DMS 273 (cell line): ENCODE measurements at regions not wholly inside any gene's neighbourhood (a gene's known extent, or its start where the extent isn't known, plus 50 kb on each side); places are given as distances from the start of the nearest gene placed in this dataset.

Source experiments
- DNase-seq: peaks from one replicate; lab custom pipeline; 2025; ENCODE audit not compliant: unreplicated experiment; lab: John Stamatoyannopoulos, UW

DNA sequence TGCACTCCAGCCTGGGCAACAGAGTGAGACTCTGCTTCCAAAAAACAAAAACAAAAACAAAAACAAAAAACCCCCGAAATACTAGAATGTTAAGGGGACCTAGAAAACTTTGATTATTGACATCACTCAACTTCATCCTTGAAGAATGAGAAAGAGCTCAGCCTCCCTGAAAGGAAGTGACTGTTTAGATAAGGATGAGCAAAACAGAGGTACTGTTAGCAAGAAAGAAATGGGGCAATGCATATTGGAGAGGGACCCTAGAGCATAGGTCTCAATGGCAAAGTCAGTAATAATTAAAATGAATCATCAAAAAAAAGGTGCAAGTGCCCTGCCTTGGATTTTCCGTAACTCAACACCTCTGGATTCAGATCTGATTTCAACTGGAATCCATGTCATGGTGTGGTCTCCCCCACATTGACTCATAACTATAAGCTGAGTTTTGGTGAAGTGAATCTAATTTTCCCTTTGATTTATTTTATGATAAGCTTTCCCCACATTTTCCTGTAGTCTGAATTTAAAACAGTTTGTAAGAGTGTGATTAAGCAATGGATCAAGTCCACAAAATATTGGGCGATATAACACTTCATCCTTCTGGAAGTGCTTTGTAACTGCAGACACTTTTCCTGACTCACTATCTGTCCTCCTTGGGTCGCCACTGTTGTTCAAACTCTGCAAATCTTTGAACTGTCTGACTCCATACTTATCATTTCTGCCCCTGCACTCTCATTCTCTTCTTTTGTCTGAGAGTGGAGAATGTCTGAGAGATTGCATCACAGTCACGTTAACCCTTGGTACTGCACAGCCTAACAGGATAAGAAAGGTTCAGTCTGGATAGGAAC lies 224.8 kb upstream of the LYZL1 start:
- DNase-seq = no peak

DNA sequence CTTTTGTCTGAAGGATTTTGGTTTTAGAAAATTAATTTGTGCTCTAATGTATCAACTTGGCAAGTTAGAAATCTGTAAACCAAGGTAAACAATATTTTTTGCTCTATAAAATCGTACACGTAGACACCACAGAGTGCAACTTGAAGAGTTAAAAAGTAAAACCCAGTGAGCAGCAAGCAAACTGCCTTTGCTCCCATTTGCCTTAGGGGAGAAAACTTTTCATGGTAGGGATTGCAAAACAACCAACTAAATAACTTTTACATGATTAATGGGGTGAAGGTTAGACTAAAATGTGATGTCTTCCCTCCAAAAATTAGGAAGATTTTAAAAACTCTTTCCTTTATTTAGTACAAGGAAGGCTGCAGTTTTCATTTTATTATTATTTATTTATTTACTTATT lies 224.2 kb upstream of the LYZL1 start:
- no peak for DNase-seq

DNA sequence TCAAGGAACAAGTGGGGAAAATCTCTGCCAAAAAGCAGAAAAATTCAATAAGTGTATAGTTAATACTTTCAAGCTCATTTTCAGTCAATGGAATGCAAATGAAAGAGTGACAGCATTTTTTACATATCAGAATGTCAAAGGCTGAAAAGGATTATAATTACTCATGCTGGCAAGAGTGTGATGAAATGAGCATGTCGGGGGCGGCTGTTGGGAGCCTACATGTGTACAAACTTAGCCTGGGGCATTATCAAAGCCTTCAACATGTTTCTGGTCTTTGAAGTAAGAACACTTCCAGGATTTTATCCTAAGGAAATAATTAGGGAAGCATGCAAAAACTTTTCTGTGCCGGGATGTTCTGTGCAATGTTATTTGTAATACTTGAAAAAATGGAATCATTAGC lies 221.7 kb upstream of the LYZL1 start:
- no peak for DNase-seq

DNA sequence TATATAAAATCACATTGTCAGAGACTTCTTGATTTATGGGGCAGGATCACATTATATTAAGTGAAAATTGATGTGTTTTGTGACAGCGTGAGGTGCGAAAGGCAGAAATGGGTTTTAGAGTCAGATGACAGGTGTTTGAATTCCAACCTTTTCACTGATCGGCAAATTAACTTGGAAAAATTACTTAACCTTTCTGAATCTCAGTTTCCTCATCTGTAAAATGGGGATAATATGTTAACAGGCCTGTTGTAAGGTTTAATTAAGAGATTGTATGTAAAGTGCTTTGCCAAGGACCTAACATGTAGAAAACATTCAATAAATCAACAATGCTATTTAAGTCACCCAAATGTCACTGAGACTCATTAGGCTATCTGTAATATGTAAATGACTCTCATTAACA lies 221.2 kb upstream of the LYZL1 start:
- DNase-seq = no peak

DNA sequence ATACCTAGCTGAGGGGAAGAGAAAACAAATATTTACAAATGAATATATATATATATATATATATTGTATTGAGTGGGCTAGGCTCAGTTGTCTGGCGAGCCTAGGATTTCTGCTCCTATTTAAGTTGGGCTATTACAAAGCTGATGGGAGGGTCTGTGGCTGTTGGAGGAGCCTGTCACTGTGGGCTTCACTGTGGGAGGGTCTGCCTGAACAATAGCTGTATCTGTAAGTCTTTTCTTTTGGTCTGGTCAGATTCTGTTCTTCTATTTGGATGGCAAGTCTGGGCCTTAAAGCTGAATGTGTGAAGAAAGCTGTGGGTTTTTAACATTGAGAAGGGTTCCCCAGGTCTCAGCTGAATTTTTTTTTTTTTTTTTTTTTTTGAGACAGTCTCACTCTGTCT lies 220.6 kb upstream of the LYZL1 start:
- DNase-seq = no peak

DNA sequence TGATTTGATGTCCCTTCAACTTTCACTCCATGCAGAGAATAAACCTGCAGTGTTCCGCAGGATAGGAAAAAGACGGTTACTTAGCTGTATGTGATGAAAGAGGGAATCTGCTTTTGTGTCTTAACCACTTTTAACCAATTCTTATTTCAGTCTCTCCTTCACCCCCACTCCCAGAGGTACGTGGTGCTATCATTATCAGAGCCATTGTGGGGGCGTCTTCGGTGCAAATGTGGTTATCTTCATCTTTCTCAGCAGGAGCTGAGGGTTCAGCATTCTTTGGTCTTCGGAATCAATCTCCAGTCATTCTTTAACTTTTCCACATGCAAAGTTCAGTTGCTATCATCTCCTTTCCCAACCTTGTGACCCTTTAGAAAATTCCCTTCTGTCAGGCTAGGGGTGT lies 219.9 kb upstream of the LYZL1 start:
- DNase-seq = no peak

DNA sequence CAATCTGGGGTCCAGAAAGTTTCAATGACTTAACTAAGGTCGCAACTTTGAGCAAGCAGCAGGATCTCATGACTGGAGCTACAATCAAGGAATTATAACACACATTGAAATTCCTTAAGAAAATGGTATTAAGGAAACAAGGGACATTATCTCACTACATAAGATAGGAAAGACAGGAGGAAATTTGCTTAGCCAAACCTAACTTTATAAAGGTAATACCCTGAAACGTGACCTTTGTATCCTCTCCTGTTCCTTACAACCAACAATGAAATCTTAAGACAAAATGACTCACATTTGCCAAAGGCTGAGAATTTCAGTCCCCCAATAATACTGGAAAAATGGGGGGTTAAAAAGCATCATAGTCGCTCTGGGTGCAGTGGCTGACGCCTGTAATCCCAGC lies 218.9 kb upstream of the LYZL1 start:
- no peak for DNase-seq

DNA sequence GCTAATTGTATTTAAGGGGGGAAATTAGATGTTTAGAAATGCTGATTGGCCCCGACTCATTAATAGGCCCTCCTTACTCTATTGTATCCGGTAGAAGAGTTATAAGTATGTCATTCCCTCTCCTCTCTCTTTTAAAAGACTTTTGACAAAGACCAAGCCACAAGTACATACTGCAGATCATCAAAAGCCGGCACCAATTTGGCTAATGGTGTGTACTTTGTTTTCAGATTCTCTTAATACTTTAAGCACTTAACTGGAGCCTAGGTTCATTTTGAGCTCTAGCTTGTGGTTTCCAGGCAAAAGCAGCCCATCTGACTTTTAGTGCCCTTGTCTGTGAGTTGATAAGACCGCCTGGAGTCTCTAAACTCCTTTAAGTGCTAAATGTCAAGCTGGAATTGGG lies 210.0 kb upstream of the LYZL1 start:
- DNase-seq = no peak

DNA sequence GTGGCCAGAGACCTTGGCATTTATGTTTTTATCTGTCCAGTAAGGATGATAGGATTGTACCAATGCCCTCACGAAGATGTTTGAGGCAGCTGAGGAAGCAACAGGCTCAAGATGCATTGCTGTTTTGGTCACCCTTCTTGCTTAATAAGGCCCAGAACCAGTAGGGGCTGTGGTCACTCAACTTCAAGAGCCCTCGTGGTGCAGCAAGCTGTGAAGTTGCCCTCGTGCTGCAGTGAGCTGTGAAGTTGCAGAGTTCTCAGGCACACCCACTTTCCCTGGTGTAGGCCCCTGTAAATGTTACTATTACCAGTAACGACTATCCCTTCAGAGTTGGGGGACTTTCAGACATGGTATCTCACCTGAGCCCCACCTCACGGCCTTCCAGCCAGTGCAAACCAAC lies 207.6 kb upstream of the LYZL1 start:
- DNase-seq = no peak

DNA sequence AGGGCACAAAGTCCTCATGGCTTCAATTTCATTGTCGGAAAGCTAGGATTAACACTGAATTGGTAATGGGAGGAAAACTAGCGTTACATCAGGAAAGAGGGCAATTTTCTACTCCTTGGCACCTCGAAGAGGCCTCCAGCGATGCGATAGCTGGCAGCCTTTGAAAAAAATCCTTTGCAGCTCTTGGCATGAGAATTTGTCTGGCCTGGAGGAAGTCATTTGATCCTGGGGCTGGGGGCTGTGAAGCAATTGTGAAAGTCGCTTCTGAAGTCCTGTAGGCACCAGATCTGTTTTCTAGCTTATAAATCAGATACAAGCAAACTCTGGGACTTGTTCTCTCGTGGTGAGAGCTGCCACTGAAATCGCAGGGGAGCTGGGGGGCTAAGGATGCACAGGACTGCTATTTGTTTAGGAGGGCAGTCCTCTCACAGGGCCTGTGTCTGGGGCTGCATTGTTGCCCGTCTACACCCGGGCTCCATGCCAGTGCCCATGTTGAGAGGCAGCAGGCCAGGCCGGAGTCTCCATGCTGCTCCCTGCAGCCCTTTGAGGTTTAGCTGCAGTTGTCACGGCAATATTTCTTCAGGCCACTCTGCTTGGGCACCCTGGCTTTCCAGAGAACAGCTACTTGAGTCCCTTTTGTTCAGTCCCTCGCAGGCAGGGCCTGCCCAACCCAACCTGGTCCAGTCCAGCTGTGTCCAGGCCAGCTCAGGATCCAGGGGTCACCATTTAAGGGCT lies 206.8 kb upstream of the LYZL1 start:
- DNase-seq = no peak

DNA sequence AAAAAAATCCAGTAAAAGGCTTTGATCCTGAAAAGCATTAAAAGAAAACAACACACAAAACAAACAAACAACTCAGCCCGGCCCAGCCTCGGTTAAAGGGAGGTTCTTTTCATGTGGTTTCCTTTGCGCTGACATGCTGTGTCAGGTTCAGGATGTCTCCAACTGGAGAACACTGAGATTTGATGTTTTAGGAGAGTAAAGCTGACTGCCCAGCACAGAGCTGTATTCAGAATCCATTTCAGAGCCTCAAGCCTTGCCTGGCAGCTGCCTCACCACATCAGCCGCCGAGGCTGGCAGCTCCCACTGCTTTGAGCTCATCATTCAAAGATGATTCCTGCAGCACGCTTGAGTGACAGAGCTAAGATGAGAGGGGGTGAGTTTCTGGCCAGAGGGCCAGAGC lies 205.8 kb upstream of the LYZL1 start:
- DNase-seq = no peak

DNA sequence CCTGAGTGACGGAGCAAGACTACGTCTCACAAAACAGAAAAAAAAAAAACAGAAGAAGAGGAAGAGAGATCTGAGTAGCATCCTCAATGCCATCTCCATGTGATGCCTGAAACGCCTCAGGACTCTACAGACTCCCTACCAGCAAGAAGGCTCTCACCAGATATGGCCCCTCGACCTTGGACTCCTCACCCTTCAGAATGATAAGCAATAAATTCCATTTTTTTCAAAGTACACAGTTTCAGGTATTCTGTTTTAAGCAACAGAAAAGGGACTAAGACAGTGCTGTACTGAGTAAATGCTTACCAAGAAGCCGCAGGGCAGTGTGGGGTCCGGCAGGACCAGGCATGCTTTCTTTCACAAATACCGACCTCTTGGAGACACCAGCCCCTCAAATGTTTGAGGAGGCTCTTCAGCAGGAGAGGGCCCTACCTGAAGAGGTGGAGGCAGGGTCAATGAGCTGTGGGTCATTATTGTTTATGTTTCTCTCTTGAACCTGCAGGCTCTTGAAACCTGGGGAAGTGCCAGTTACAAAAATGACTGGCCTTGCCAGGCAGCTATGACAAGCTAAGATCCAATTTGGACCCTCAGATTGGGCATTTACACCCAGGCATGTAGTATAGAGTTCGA lies 204.1 kb upstream of the LYZL1 start:
- no peak for DNase-seq

DNA sequence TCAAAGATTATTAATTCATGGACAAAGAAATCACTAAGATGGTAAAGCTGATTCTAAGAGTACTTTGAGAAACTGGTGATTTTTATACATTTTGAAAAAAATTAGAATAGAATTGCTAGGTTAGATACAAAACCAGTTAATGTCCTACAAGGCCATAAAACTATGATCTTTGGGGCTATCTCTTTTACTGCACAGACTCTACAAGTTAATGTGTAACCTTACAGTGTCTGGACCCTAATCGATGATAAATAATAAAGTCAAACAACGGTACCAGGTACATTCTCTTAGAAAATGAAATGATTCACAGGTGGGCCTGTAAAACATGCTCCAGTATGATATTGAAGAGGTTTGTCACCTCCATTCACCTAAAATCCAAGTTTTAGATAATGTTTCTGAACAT lies 199.8 kb upstream of the LYZL1 start:
- no peak for DNase-seq

DNA sequence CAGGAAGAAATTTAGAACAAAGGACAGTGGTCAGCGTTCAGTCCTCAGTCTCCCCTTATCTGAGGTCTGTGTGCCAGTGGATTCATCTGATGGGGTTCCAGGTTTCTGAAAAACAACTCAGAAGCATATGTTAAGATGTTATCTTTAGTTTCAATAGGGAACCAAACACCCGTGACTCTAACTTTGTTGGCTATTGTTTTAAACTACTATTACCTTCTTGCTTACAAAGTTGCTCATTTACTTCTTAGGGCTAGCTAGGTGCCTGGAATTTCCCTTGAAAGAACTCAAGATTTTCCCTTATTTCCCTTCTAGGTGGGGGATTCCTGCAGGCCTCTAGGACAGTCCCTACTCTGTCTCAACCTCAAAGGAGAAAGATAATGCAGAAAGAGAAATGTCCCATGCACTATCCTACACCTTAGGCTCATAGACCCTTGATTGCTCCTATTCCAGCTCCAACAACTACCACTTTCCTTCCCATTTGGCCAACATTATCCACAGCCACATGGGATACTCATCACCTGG lies 192.5 kb upstream of the LYZL1 start:
- DNase-seq = no peak

DNA sequence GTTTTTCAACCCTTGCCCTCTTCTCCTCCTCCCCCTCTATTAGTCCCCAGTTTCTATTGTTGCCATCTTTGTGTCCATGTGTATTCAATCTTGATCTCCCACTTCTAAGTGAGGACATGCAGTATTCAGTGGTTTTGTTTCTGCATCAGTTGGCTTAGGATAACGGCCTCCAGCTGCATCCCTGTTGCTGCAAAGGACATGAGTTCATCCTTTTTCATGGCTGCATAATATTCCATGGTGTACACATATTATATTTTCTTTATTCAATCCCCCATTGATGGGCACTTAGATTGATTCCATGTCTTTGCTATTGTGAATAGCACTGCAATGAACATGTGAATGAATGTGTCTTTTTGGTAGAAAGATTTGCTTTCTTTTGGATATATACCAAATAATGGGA lies 190.4 kb upstream of the LYZL1 start:
- DNase-seq = no peak

DNA sequence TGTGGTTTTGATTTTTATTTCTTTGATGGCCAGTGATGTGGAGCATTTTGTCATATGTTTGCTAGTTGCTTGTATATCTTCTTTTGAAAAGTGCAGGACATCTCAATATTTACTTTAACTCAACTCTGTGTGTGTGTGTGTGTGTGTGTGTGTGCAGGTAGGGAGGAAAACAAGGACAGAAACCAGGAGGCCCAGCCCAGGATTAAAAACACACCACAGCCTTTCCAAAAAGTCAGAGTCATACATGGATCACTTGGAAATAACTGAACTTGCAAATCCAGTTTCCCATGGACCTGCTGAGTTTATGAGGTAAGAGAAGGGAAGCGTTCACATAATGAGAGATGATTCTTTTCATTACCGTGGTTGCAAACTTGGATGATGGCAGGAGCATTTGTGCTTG lies 189.9 kb upstream of the LYZL1 start:
- no peak for DNase-seq

DNA sequence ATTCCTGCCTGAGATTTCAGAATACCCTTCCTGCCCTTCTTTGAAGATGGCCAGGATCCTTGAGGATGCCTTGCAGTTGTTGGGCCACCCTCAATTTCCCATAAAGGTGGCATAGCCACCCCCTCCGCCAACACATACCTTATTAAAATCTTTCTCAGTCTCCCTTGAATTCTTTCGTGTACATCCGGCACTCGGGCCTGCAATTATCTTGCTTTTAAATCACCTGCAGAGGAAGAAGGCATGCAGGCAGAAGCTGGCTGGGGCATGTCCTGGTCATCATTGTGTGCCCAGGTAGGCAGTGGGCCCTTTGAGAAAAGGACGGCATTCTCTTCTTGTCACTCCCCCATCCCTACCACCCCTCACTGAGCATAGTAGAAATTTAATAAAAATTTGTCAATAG lies 189.5 kb upstream of the LYZL1 start:
- DNase-seq = no peak

DNA sequence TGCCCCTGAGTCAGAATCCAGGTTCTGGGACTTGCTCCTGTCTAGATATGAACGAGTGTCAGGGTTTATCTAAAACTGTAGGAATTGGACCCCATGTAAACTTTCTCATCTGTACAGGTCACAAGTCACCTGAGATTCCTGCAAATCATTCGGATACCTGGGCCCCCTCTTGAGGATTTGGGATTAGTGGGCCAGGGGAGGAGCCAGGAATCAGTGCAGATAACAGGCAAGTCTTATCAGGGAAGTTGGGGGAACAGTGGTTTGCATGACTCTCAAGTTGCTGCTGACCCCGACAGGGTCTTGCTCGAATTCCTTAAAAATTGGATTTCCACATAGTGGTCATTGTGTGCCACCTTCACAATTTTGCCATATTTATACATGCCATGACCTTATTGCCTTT lies 188.4 kb upstream of the LYZL1 start:
- DNase-seq = no peak

DNA sequence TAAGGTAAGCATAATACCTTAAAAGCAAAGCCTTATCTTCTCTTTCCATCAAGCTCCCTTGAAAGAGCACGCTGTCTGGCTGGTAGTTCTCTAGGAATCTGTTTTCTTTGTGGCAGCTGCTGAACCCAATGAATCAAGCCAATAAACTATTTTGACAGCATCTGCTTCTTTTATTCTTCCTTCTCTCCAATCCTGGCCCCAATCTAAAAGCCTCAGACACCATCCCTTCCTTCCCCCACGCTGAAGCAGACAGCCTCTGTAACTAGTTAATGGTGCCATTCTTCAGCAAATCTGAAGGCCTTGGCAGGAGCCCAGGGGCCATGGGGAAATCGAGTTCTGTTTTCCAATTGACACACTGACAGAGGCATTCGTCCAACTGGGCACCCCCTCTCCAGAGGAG lies 186.6 kb upstream of the LYZL1 start:
- DNase-seq = no peak

DNA sequence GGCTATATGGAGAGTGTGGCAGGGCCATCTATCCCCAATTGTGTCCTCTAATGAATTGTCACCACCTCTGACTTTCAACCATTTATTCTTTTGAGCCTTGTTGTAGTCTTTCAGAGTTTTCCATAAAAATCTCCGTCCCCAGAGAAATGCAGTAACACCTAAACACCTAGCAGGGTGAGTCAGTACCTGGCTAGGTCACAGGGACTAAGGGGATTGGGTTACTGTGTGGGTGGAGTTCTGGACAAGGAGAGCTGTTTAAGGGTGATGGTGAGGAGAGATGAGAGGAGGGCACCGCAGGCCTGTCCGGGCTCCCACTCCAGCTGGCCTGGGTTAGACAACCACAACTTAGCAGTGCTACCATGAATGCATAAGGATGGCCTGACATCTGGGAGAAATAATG lies 186.2 kb upstream of the LYZL1 start:
- no peak for DNase-seq

DNA sequence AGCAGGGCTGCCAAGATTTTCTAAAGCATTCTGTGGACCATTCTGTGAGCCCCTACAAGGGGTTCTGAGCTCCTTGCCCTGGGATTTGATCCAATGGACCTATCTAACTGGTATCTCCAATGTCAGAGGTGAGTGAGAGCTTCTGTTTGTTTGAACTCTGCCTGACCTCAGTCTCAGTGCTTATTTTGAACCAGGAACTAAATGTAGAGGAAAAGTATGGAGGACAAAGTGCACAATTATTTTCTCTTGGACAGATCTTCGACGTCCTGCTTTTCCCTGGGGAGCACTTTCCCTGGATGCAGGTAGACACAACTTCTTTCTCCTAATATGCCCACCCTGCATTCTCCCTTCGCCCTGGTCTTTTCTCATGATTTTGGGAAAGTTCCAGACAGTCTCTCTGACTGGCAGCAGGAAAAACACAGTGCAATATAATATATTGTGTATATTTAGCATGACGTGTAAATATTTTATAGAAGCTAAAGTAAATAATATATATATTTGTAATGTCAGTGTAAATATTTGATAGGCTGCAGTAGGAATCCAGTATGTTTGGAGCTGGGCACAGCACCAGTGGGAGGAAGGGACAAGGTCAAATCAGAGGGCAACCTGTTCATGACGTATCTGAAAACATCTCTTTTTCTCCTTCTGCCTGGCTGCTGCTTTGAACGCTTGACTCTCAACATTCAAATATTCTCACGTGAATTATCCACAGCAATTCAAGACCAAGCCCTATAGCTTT lies 184.0 kb upstream of the LYZL1 start:
- no peak for DNase-seq
